Body of pancreas (tissue), 4 donors: ENCODE measurements at regions not wholly inside any gene's neighbourhood (a gene's known extent, or its start where the extent isn't known, plus 50 kb on each side); places are given as distances from the start of the nearest gene placed in this dataset.

Source experiments
- ATAC-seq: fragments of 150-250 bp; one replicate; pipeline ENCODE4 v1.9.1; 2016
- DNase-seq, 4 donors: peaks; one replicate each; pipeline ENCODE4 v3.0.0-alpha.2; 2019
- H3K27ac ChIP-seq, 4 donors: fragments of 200-600 bp; sonication (generic); 1 replicate in 3 of 4; 2 replicates in 1 of 4; pipeline versions ENCODE4 v1.5.1 to v1.6.1; 2016 to 2019; ENCODE audit warnings: mild to moderate bottlenecking in 1 of 4, mixed read lengths in 1 of 4, moderate library complexity in 1 of 4
- H3K27me3 ChIP-seq, 2 donors: fragments of 200-600 bp; sonication (generic); one replicate each; pipeline ENCODE4 v1.6.0; 2016; ENCODE audit warnings: mild to moderate bottlenecking in 1 of 2
- H3K36me3 ChIP-seq, 2 donors: fragments of 200-600 bp; sonication (generic); replicated peaks in 1 of 2; 2 replicates each; pipeline ENCODE4 v1.5.1; 2016; ENCODE audit warnings: low read depth in 2 of 2; ENCODE audit not compliant: insufficient read depth in 1 of 2
- H3K4me1 ChIP-seq: fragments of 200-600 bp; sonication (generic); one replicate; pipeline ENCODE4 v1.6.0; 2016
- H3K4me3 ChIP-seq, 2 donors: fragments of 200-600 bp; sonication (generic); 1 replicate in 1 of 2; 2 replicates in 1 of 2; pipeline ENCODE4 v1.5.1; 2016 to 2019
- H3K9me3 ChIP-seq, 3 donors: fragments of 200-600 bp; sonication (generic); 1 replicate in 2 of 3; 2 replicates in 1 of 3; pipeline ENCODE4 v1.5.1; 2016
- CTCF ChIP-seq, 7 experiments: fragments of 450-650 bp in 4 of 7; fragments of 200-600 bp in 3 of 7; sonication (generic) in 3 of 7; IDR thresholded peaks; one replicate each; pipeline ENCODE4 v1.5.1; 2016 to 2019; ENCODE audit warnings: antibody characterized with exemption in 7 of 7
- POLR2A ChIP-seq, 3 donors: fragments of 450-650 bp; IDR thresholded peaks; one replicate each; pipeline ENCODE4 v1.6.1; 2016; ENCODE audit warnings: antibody characterized with exemption in 3 of 3, mild to moderate bottlenecking in 2 of 3
- WGBS, 2 donors: methylation state at CpG; one replicate each; pipeline ENCODE4 v1.1.5; 2017; 5-methylcytosine and 5-hydroxymethylcytosine counted together
- intact Hi-C: fragments of 100-400 bp; cut with DNase I; formaldehyde crosslinking; loops from one replicate; pipeline ENCODE4 v1.15.1; 2023

GRCh38 chr19:32199501-32200040 is 145.8 kb upstream of the ZNF507 start:
- Histone ChIP-seq H3K27ac (no peak overlapping the region), H3K4me3 (no peak overlapping the region), H3K36me3 (no peaks in the 10 kb centered on the region), H3K27me3 (no peaks in the 10 kb centered on the region), H3K9me3 (no peaks in the 10 kb centered on the region), H3K4me1 (no peaks in the 10 kb centered on the region)
- DNase-seq (no peak), ATAC-seq (no peak)
- 59 to 62% methylated on average over 9 to 10 of the region's 10 CpGs for WGBS, 2 donors
- TF ChIP-seq CTCF (IDR thresholded peaks at IDR 0.05) (no peak), POLR2A (IDR thresholded peaks at IDR 0.05) (no peak)
- intact Hi-C loops = no loop called here

GRCh38 chr19:32200312-32201038 is 144.9 kb upstream of the ZNF507 start:
- Histone ChIP-seq H3K27me3 (no peaks in the 10 kb centered on the region), H3K27ac (no peak overlapping the region), H3K4me1 (no peaks in the 10 kb centered on the region), H3K36me3 (no peaks in the 10 kb centered on the region), H3K4me3 (no peak overlapping the region), H3K9me3 (no peaks in the 10 kb centered on the region)
- 64 to 78% methylated on average over 7 to 9 of the region's 9 CpGs for WGBS, 2 donors
- no peak for DNase-seq
- intact Hi-C loops = no loop called here
- no peak for ATAC-seq
- TF ChIP-seq CTCF (IDR thresholded peaks at IDR 0.05) (no peak), POLR2A (IDR thresholded peaks at IDR 0.05) (no peak)

GRCh38 chr19:32201211-32201610 is 144.2 kb upstream of the ZNF507 start:
- no peaks in the 10 kb centered on the region for H3K27me3 ChIP-seq
- H3K9me3 ChIP-seq = no peaks in the 10 kb centered on the region
- no peaks in the 10 kb centered on the region for H3K36me3 ChIP-seq
- no peak overlapping the region for H3K27ac ChIP-seq
- no peaks in the 10 kb centered on the region for H3K4me1 ChIP-seq
- ATAC-seq (no peak), DNase-seq (no peak)
- intact Hi-C loops = no loop called here
- 61 to 68% methylated on average over 2 of the region's 2 CpGs for WGBS, 2 donors
- H3K4me3 ChIP-seq = no peak overlapping the region
- no peak for TF ChIP-seq POLR2A (IDR thresholded peaks at IDR 0.05)
- no peak for TF ChIP-seq CTCF (IDR thresholded peaks at IDR 0.05)

- Histone ChIP-seq H3K36me3 (no peaks in the 10 kb centered on the region), H3K27me3 (no peaks in the 10 kb centered on the region), H3K9me3 (no peaks in the 10 kb centered on the region), H3K4me3 (no peak overlapping the region), H3K4me1 (no peaks in the 10 kb centered on the region), H3K27ac (no peak overlapping the region)
- intact Hi-C loops = no loop called here
- DNase-seq (no peak), ATAC-seq (no peak)
- no peak for TF ChIP-seq CTCF (IDR thresholded peaks at IDR 0.05)
- TF ChIP-seq POLR2A (IDR thresholded peaks at IDR 0.05) = no peak
- 51 to 63% methylated on average over 13 to 15 of the region's 15 CpGs for WGBS, 2 donors
Measured at GRCh38 chr19:32201636-32202051, 143.8 kb upstream of the ZNF507 start.

- no peaks in the 10 kb centered on the region for H3K36me3 ChIP-seq
- H3K9me3 ChIP-seq = no peaks in the 10 kb centered on the region
- intact Hi-C loops = no loop called here
- no peak for ATAC-seq
- no peak for TF ChIP-seq POLR2A (IDR thresholded peaks at IDR 0.05)
- H3K27ac ChIP-seq = no peak overlapping the region
- H3K4me1 ChIP-seq = no peaks in the 10 kb centered on the region
- no peak overlapping the region for H3K4me3 ChIP-seq
- DNase-seq = no peak
- WGBS, 2 donors = 63 to 69% methylated on average over 5 of the region's 5 CpGs
- H3K27me3 ChIP-seq = no peaks in the 10 kb centered on the region
Measured at GRCh38 chr19:32202244-32202643, 143.2 kb upstream of the ZNF507 start.
